ENCODE measurements at regions not wholly inside any gene's neighbourhood (a gene's known extent, or its start where the extent isn't known, plus 50 kb on each side); places are given as distances from the start of the nearest gene placed in this dataset.

DNA sequence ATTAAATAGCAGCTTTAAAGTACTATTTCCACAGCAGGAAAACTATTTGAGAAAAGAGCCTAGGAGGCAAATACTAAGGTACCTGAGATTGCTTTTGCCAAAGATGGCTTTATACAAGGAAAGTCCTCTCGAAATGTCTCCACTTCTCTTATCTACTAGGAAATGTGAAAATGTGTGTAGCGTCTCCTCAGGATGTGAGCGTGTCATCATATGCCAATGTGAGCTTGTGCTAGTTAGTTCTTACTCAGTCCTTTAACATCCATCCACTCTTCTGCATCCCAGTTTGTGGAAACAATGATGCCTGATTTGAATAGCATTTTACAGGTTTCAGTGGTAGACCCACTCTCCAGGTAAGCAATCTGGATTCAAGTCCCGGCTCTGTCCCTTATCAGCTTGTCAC lies 421.0 kb downstream of the DYNC2H1 start:
- Mint-ChIP-seq H3K4me1 (no peaks in the 10 kb centered on the region), H3K36me3 (ENCODE audit: low read depth) (no peaks in the 10 kb centered on the region), H3K4me3 (no peak overlapping the region), H3K9me3 (no peaks in the 10 kb centered on the region), H3K27me3 (peaks cover 14% of the 10 kb centered on the region), H3K27ac (no peak overlapping the region)
- CTCF ChIA-PET: no interaction called here
- no peak for DNase-seq
- POLR2A ChIA-PET: no interaction called here

DNA sequence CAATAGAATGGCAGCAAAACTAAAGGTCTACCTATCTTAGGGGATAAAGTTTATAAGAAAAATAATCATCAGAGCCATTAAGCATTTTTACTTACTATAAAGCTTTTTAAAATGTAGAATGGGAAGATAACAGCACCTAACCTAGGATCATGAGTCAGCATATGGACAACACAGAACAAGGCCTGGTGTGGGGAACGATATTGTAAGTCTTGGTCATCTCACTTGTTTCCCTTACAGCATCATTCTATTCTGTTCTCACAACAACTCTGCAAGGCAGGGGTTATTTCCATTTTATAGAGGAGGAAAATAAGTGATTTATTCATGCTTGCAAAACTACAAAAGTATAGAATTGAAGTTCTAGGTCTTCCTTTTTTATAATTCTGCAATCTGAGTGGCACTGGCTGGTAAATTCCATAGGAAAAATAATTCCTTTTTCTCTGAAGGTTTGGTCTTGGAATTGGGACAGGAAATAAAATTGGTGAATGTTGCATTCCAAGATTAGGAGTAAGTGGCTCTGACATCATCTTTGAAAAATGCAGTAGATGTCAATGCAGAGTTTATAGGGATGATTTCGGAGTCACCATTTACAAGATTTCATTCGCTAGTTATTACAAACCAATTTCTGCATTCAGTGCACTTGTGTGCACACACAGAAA lies 423.0 kb downstream of the DYNC2H1 start:
- CTCF ChIA-PET: no interaction called here
- Mint-ChIP-seq H3K4me3 (no peak overlapping the region), H3K27me3 (peaks cover 11% of the 10 kb centered on the region), H3K27ac (no peak overlapping the region), H3K9me3 (no peaks in the 10 kb centered on the region), H3K4me1 (no peaks in the 10 kb centered on the region), H3K36me3 (ENCODE audit: low read depth) (no peaks in the 10 kb centered on the region)
- no peak for DNase-seq
- POLR2A ChIA-PET: no interaction called here

DNA sequence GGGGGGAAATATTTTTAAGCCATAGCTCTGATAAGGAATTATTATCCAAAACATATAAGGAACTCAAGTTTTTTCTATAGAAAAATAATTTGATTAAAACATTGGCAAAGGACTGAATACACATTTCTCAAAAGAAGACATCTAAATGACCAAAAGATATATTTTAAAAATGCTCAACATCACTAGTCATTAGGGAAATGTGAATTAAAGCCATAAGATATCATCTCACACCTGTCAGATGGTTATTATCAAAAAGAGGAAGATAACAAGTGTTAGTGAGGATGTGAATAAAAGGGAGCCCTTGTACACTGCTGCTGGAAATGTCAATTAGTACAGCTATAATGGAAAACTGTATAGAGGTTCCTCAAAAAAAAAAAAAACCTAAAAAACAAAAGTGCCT lies 425.0 kb downstream of the DYNC2H1 start:
- H3K27me3 Mint-ChIP-seq: peaks cover 17% of the 10 kb centered on the region
- no peak overlapping the region for H3K27ac Mint-ChIP-seq
- H3K4me1 Mint-ChIP-seq: no peaks in the 10 kb centered on the region
- CTCF ChIA-PET: no interaction called here
- POLR2A ChIA-PET: no interaction called here
- H3K4me3 Mint-ChIP-seq: no peak overlapping the region
- no peak for DNase-seq
- no peaks in the 10 kb centered on the region for H3K36me3 Mint-ChIP-seq (ENCODE audit: low read depth)
- H3K9me3 Mint-ChIP-seq: no peaks in the 10 kb centered on the region

DNA sequence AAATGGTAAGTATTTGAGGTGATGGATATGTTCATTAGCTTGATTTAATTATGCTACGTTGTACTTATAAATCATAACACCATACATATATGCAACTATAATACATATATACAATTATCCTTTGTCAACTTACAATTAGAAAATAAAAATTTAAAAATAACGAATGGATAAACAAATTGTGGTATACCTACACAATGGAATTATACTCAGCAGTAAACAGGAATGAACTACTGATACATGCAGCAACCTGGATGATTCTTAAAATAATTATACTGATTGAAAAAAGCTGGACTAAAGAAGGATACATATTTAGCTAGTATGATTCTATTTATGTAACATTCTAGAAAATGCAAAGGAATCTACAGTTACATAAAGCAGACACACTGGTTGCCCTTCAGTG lies 425.7 kb downstream of the DYNC2H1 start:
- H3K27me3 Mint-ChIP-seq: peaks cover 14% of the 10 kb centered on the region
- no peaks in the 10 kb centered on the region for H3K36me3 Mint-ChIP-seq (ENCODE audit: low read depth)
- ChIA-PET POLR2A (no interaction called here), CTCF (no interaction called here)
- no peaks in the 10 kb centered on the region for H3K9me3 Mint-ChIP-seq
- no peaks in the 10 kb centered on the region for H3K4me1 Mint-ChIP-seq
- no peak overlapping the region for H3K4me3 Mint-ChIP-seq
- H3K27ac Mint-ChIP-seq: no peak overlapping the region
- DNase-seq: no peak

DNA sequence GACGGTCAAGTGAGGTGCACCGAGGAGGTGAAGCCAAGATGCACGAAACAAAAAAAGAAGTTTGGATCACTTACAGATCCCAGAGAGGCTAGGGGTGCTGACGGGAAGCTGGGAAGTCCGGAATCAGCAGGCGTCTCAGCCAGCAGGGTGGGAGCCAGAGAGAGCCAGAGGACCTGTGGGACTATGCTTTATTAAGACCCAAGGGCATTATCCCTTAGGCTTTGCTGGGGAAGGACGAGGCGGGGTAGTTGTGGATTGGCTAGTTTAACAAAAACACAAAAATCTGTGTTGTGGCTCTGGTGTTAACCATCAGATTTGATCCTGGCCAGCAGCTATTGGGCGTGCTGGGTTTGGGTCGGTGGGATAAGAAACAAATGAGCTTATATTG lies 427.1 kb downstream of the DYNC2H1 start:
- no peaks in the 10 kb centered on the region for H3K4me1 Mint-ChIP-seq
- no peaks in the 10 kb centered on the region for H3K36me3 Mint-ChIP-seq (ENCODE audit: low read depth)
- ChIA-PET CTCF (no interaction called here), POLR2A (no interaction called here)
- no peak for DNase-seq
- H3K27me3 Mint-ChIP-seq: peaks cover 14% of the 10 kb centered on the region
- H3K9me3 Mint-ChIP-seq: peaks cover 7% of the 10 kb centered on the region
- H3K27ac Mint-ChIP-seq: no peak overlapping the region
- H3K4me3 Mint-ChIP-seq: no peak overlapping the region

DNA sequence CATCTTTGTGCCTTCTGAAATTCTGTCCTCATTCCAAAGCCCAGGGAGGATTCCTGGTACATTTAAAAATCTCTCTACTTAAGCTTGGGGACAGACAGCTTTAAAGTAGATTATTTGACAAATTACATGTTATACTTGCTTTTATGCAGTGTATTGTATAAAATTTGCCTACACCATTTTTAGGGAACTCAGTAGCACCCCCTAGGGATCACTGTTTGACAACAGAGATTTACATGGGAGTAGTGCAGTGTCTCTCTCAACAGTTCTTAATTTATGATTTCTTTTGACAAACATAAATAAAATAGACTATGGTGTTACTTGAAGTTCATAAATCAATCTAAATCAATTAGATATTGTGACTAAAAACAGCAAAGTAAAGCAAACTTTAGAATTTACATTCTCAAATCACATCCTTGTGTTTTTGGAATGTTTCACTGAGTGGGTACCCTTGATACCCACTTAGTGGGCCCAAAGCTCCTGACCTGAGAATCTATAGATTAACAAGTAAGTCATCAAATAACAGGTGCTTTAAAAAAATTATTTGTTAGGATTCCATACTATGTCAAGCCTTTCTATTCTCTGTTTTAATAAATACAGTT lies 428.8 kb downstream of the DYNC2H1 start:
- ChIA-PET POLR2A (no interaction called here), CTCF (interaction anchor here (1.0 to 1.2 kb wide), 2 partner anchors 8 to 9 kb away, joined by 3 read pairs; no protein-coding TSS in a partner anchor)
- no peak overlapping the region for H3K27ac Mint-ChIP-seq
- DNase-seq: no peak
- no peaks in the 10 kb centered on the region for H3K36me3 Mint-ChIP-seq (ENCODE audit: low read depth)
- H3K27me3 Mint-ChIP-seq: peaks cover 10% of the 10 kb centered on the region
- H3K9me3 Mint-ChIP-seq: peaks cover 10% of the 10 kb centered on the region
- H3K4me1 Mint-ChIP-seq: no peaks in the 10 kb centered on the region
- no peak overlapping the region for H3K4me3 Mint-ChIP-seq

DNA sequence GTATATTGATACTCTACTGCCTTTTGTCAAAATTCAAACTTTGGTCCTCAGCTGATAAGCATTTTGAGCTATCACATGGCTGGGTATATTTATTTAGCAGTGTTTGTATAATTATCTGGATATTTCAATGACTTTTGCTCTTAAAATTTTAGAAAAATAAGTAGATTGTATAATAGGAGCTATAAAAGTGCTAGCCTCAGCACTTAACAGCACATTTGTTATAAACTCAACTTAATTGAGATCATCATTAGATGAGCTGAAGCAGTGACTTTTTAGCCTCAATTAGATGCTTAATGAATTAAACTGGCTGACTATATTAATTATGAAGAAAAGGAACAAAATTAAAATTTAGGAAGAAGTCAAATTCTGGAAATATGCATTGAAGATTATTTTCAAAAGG lies 429.9 kb downstream of the DYNC2H1 start:
- Mint-ChIP-seq H3K27ac (no peak overlapping the region), H3K27me3 (peaks cover 7% of the 10 kb centered on the region), H3K4me3 (no peak overlapping the region), H3K36me3 (ENCODE audit: low read depth) (no peaks in the 10 kb centered on the region), H3K4me1 (no peaks in the 10 kb centered on the region), H3K9me3 (peaks cover 10% of the 10 kb centered on the region)
- no peak for DNase-seq
- ChIA-PET POLR2A (no interaction called here), CTCF (no interaction called here)

DNA sequence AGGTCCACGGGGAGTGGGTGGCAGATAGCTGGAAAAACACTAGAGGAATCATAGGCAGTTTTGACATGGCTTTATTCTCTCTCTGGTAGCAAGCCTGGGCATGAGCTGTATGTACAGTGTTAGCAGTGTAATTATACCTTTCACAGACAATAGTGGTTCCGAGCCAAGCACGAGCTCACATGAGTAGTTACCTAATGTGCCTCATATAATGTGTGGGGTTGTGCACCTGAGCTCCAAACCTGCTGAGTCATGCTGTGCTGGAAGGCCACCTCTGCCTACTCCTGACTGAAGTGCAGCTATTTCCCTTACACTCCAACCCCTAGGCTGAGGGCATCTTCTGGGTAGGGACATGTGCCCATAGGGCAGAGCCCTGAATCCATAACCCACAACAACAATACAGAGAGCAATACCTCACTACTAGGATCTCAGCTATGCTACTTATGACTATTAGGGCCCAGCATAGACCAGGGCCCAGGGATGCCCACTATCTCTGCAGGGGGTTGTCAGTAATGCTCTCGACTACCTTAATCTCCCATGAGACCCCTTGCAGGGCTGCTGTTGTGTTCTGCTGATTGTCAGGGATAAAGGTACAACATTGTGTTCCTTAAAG lies 432.1 kb downstream of the DYNC2H1 start:
- Mint-ChIP-seq H3K27ac (no peak overlapping the region), H3K4me3 (no peak overlapping the region), H3K4me1 (no peaks in the 10 kb centered on the region), H3K27me3 (peaks cover 7% of the 10 kb centered on the region), H3K36me3 (ENCODE audit: low read depth) (no peaks in the 10 kb centered on the region), H3K9me3 (peaks cover 10% of the 10 kb centered on the region)
- POLR2A ChIA-PET: no interaction called here
- no peak for DNase-seq
- CTCF ChIA-PET: no interaction called here

DNA sequence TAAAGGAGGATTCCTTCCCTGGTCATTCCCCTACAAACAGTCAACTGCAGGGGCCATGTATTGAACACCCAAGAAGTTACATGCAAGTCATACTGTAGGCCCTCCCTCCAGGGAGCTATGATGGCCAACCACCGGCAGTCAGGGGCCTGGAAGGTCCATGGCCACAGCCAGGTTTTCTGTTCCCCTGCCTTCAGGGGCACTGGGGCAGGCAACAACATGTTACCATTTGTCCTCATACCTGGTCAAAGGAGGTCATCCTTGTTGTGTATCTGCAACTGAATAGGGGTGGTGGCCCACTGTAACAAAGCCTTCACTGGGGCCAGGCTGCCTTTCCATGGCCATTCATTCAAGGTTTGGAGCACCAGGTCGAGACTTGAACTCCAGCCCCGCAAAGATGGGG lies 433.6 kb downstream of the DYNC2H1 start:
- no peaks in the 10 kb centered on the region for H3K36me3 Mint-ChIP-seq (ENCODE audit: low read depth)
- DNase-seq: no peak
- H3K4me1 Mint-ChIP-seq: no peaks in the 10 kb centered on the region
- peaks cover 6% of the 10 kb centered on the region for H3K27me3 Mint-ChIP-seq
- no peak overlapping the region for H3K27ac Mint-ChIP-seq
- H3K9me3 Mint-ChIP-seq: peaks cover 10% of the 10 kb centered on the region
- ChIA-PET POLR2A (no interaction called here), CTCF (no interaction called here)
- H3K4me3 Mint-ChIP-seq: no peak overlapping the region

DNA sequence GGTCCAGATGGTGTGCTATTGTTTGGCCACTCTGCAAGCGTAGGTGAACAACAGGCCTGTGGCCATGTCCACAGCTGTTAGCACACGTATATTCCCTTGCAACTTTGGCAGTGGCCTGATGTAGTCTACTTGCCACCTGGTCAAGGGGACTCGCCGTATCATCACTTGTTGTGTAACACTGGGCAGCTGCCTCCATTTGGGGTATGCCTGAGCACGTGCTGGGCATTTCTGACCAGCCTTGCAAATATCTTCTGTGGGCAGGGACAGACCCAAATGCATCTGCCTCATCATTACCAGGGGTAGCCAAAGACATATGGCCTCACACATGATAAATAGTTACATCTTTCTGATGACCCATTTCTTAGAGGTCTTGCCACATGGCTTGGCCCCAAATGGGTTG lies 434.2 kb downstream of the DYNC2H1 start:
- Mint-ChIP-seq H3K4me1 (no peaks in the 10 kb centered on the region), H3K27ac (no peak overlapping the region), H3K9me3 (peaks cover 10% of the 10 kb centered on the region), H3K27me3 (peaks cover 6% of the 10 kb centered on the region), H3K36me3 (ENCODE audit: low read depth) (no peaks in the 10 kb centered on the region), H3K4me3 (no peak overlapping the region)
- POLR2A ChIA-PET: no interaction called here
- no peak for DNase-seq
- CTCF ChIA-PET: no interaction called here

DNA sequence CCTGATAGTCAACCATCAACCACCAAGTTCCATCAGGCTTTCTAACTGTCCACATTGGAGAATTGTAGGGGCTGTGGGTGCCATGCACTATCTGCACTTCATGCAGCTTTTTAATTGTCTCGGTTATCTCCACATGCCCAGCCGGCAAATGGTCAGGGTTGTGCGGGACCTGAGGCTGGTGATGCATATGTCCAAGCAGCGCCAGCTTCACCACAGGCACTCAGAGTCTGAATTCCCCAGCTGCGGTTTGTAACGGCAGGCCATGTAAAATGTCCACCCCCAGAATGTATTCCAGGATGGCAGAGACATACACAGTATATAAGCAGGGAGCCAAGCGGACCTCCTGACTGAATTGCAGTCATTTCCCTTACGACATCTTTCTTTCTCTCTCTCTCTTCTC lies 435.6 kb downstream of the DYNC2H1 start:
- no peak for DNase-seq
- POLR2A ChIA-PET: no interaction called here
- Mint-ChIP-seq H3K9me3 (peaks cover 10% of the 10 kb centered on the region), H3K4me1 (no peaks in the 10 kb centered on the region), H3K27me3 (peaks cover 3% of the 10 kb centered on the region), H3K36me3 (ENCODE audit: low read depth) (no peaks in the 10 kb centered on the region), H3K4me3 (no peak overlapping the region), H3K27ac (no peak overlapping the region)
- CTCF ChIA-PET: no interaction called here

DNA sequence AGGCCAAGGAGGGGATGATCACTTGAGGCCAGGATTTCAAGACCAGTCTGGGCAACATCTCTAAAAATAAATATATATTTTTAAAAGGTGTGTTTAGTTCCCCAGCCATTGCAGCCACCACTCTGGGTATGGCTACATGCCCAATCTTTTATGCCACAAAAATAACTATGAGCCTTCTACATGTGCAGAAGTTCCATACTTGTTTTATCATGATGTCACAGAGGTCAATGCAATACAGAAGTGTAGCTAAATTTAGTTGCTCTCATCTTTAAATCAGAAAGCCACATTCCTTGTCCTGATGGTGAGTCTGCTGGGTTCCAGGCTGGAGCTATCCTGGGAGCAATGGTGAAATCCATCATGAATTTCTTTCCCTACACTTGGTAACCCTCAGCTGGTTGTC lies 436.3 kb downstream of the DYNC2H1 start:
- Mint-ChIP-seq H3K4me1 (no peaks in the 10 kb centered on the region), H3K27ac (no peak overlapping the region), H3K27me3 (peaks cover 3% of the 10 kb centered on the region), H3K36me3 (ENCODE audit: low read depth) (no peaks in the 10 kb centered on the region), H3K9me3 (peaks cover 7% of the 10 kb centered on the region), H3K4me3 (no peak overlapping the region)
- ChIA-PET POLR2A (no interaction called here), CTCF (interaction anchor here (1.0 kb wide), 1 partner anchor 8 kb away, joined by 3 read pairs; no protein-coding TSS in a partner anchor)
- DNase-seq: no peak

DNA sequence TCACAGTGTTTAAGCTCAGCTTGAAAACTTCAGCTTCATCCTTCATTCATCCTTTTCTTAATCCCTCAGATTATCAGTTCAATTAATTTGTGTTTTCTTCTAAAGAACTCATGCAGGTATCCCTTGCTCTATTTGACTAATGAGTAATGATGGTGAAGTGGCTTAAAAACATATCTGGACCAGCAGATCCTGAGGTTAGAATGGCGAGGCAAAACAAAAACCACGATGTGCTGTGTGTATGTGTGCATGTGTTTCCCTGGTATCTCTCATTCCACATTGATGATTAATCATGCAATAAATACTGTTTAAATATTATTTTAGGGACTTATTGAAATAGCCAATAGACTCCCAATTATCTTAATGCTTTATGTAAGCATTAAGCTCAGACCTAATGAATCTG lies 437.0 kb downstream of the DYNC2H1 start:
- H3K9me3 Mint-ChIP-seq: peaks cover 4% of the 10 kb centered on the region
- H3K4me1 Mint-ChIP-seq: no peaks in the 10 kb centered on the region
- no peaks in the 10 kb centered on the region for H3K36me3 Mint-ChIP-seq (ENCODE audit: low read depth)
- ChIA-PET CTCF (interaction anchor here (1.0 kb wide), 2 partner anchors 9 kb away, joined by 3 read pairs; no protein-coding TSS in a partner anchor), POLR2A (no interaction called here)
- H3K4me3 Mint-ChIP-seq: no peak overlapping the region
- H3K27ac Mint-ChIP-seq: no peak overlapping the region
- no peak for DNase-seq
- peaks cover 3% of the 10 kb centered on the region for H3K27me3 Mint-ChIP-seq

DNA sequence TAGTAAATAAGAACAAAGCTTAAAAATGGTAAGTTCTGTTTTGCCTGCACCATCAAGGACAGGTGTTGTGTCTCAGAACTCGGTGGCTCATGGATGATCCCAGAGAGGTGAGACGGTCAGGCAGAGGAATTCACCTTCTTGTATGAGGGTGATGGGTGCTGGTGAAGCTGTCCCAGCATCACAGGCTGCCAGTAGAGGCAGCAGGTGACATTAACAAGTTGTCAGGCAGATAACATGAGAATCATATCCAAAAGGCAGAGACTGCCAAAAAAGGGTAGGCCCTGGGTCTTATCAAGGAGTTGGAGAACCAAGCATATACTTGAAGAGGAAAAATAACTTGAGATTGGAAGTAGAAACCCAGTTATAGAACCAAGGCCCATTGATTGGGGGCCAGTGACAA lies 437.8 kb downstream of the DYNC2H1 start:
- CTCF ChIA-PET: interaction anchor here (1.0 kb wide), 1 partner anchor 10 kb away, joined by 3 read pairs; no protein-coding TSS in a partner anchor
- no peaks in the 10 kb centered on the region for H3K36me3 Mint-ChIP-seq (ENCODE audit: low read depth)

More for the DNA sequence above, 437.8 kb downstream of the DYNC2H1 start:
- Mint-ChIP-seq H3K27me3 (peaks cover 3% of the 10 kb centered on the region), H3K9me3 (no peaks in the 10 kb centered on the region), H3K4me1 (no peaks in the 10 kb centered on the region), H3K4me3 (no peak overlapping the region), H3K27ac (no peak overlapping the region)
- POLR2A ChIA-PET: no interaction called here
- DNase-seq: no peak
